SH-SY5Y (cell line): ENCODE measurements at regions not wholly inside any gene's neighbourhood (a gene's known extent, or its start where the extent isn't known, plus 50 kb on each side); places are given as distances from the start of the nearest gene placed in this dataset.

Experiments
- GATA2 ChIP-seq: IDR thresholded peaks from 2 replicates; pipeline ENCODE4 v1.6.1; 2011; ENCODE audit warnings: mild to moderate bottlenecking, low read depth, low read length
- GATA3 ChIP-seq: IDR thresholded peaks from 2 replicates; pipeline ENCODE4 v1.6.1; 2011; ENCODE audit warnings: low read depth, mild to moderate bottlenecking, low read length, moderate library complexity

- TF ChIP-seq GATA2 (no peak), GATA3 (no peak)
Measured at GRCh38 chr18:27595113-27595838, 410.2 kb upstream of the CHST9 start.
